HepG2 (cell line): ENCODE measurements at regions not wholly inside any gene's neighbourhood (a gene's known extent, or its start where the extent isn't known, plus 50 kb on each side); places are given as distances from the start of the nearest gene placed in this dataset.

Experiments
- ATAC-seq: fragments of 200-7000 bp; cut with Tn5 transposase; 3 replicates; pipeline ENCODE4 v1.9.1; 2020; ENCODE audit warnings: mild to moderate bottlenecking, moderate library complexity
- BruUV-seq: library from RNA; stranded (reverse); fragments of 400-500 nt; replicated peaks from 2 replicates; lab custom pipeline; 2021; lab: Mats Ljungman, UMichigan
- CTCF ChIA-PET: fragments of 300-600 bp; formaldehyde crosslinking; extraction: SDS; loops from one replicate; lab custom pipeline; 2021; ENCODE audit warnings: low total read pairs, inconsistent platforms, low intra/inter-chr PET ratio; lab: Yijun Ruan, JAX
- POLR2A ChIA-PET: fragments of 350-600 bp; sonication (Branson Sonifier 250); formaldehyde crosslinking; loops from one replicate; lab custom pipeline; 2020; ENCODE audit warnings: antibody characterized with exemption, inconsistent platforms; lab: Yijun Ruan, JAX
- DNase-seq: peaks from one replicate; pipeline ENCODE4 v3.0.0-alpha.2; 2015; ENCODE audit warnings: low spot score
- FAIRE-seq: peaks from 3 replicates; lab custom pipeline; 2011; peaks lifted over from hg19 to GRCh38; lab: Jason Lieb, UNC
- H2AFZ ChIP-seq: one replicate; pipeline ENCODE4 v1.6.1; 2011; ENCODE audit warnings: low read length, inconsistent platforms
- H3K27ac ChIP-seq: fragments of 300-600 bp; 3 replicates; pipeline ENCODE4 v1.8.0; 2011; ENCODE audit warnings: mixed run types, mild to moderate bottlenecking, mixed read lengths, low read length, inconsistent platforms; ENCODE audit not compliant: insufficient read depth; ENCODE audit errors: extremely low read length
- H3K27me3 ChIP-seq, 2 experiments: fragments of 200-600 bp in 1 of 2; 2 replicates in 1 of 2; 3 replicates in 1 of 2; pipeline versions ENCODE4 v1.6.0 to v1.8.0; 2011; ENCODE audit warnings: low read length in 2 of 2, mild to moderate bottlenecking in 2 of 2, moderate library complexity in 2 of 2, inconsistent platforms in 1 of 2; ENCODE audit not compliant: insufficient read depth in 2 of 2, control insufficient read depth in 1 of 2
- H3K36me3 ChIP-seq, 2 experiments: fragments of 200-600 bp in 1 of 2; replicated peaks in 1 of 2; 2 replicates in 1 of 2; 3 replicates in 1 of 2; pipeline versions ENCODE4 v1.5.1 to v1.8.0; 2011; ENCODE audit warnings: low read length in 2 of 2, inconsistent platforms in 1 of 2; ENCODE audit not compliant: insufficient read depth in 2 of 2, control insufficient read depth in 1 of 2
- H3K4me1 ChIP-seq: 2 replicates; pipeline ENCODE4 v1.5.1; 2012; ENCODE audit warnings: low read length, inconsistent platforms; ENCODE audit not compliant: insufficient read depth
- H3K4me2 ChIP-seq: 2 replicates; pipeline ENCODE4 v1.6.0; 2011; ENCODE audit warnings: low read depth, low read length, inconsistent platforms
- H3K4me3 ChIP-seq, 3 experiments: fragments of 200-600 bp in 1 of 3; sonication (generic), shearing (Covaris generic) in 1 of 3; replicated peaks in 1 of 3; 2 replicates each; pipeline ENCODE4 v1.5.1; 2011 to 2016; ENCODE audit warnings: low read length in 3 of 3, inconsistent platforms in 2 of 3, low read depth in 2 of 3, mild to moderate bottlenecking in 2 of 3, control low read depth in 1 of 3, mixed read lengths in 1 of 3; ENCODE audit not compliant: insufficient read depth in 1 of 3
- H3K79me2 ChIP-seq: one replicate; pipeline ENCODE4 v1.6.1; 2011; ENCODE audit warnings: low read length, inconsistent platforms; ENCODE audit not compliant: insufficient read depth
- H3K9ac ChIP-seq: 2 replicates; pipeline ENCODE4 v1.6.0; 2011; ENCODE audit warnings: mild to moderate bottlenecking, low read depth, low read length, inconsistent platforms; ENCODE audit not compliant: insufficient read depth
- H3K9me3 ChIP-seq: 2 replicates; pipeline ENCODE4 v1.5.1; 2012; ENCODE audit warnings: mild to moderate bottlenecking, low read length
- H4K20me1 ChIP-seq: 2 replicates; pipeline ENCODE4 v1.6.0; 2011; ENCODE audit warnings: inconsistent platforms, mild to moderate bottlenecking, low read length, moderate library complexity; ENCODE audit not compliant: insufficient read depth
- BRD4 ChIP-seq: sonication (generic); formaldehyde crosslinking; IDR thresholded peaks from 2 replicates; pipeline ENCODE4 v1.4.0; 2020; ENCODE audit warnings: missing genetic modification reagents
- CREM ChIP-seq, 2 experiments: sonication (generic) in 1 of 2; formaldehyde crosslinking in 1 of 2; IDR thresholded peaks; 2 replicates each; pipeline versions ENCODE4 v1.4.0 to v1.6.1; 2016 to 2020; ENCODE audit warnings: antibody characterized with exemption in 1 of 2, mild to moderate bottlenecking in 1 of 2, missing genetic modification reagents in 1 of 2
- GATAD1 ChIP-seq: IDR thresholded peaks from 2 replicates; pipeline ENCODE4 v1.6.1; 2016; ENCODE audit warnings: missing genetic modification reagents, missing compliant biosample characterization
- MATR3 ChIP-seq: sonication (generic); formaldehyde crosslinking; IDR thresholded peaks from 2 replicates; pipeline ENCODE4 v1.4.0; 2020; ENCODE audit warnings: missing genetic modification reagents
- SMAD1 ChIP-seq: sonication (generic); formaldehyde crosslinking; IDR thresholded peaks from 2 replicates; pipeline ENCODE4 v1.4.0; 2020; ENCODE audit warnings: missing genetic modification reagents, low read depth, mild to moderate bottlenecking, borderline replicate concordance
- TAF1 ChIP-seq: sonication (generic); formaldehyde crosslinking; IDR thresholded peaks from 2 replicates; pipeline ENCODE4 v1.4.0; 2020; ENCODE audit warnings: missing genetic modification reagents
- TP53 ChIP-seq: sonication (generic); formaldehyde crosslinking; conservative IDR thresholded peaks from 2 replicates; pipeline ENCODE4 v1.4.0; 2020; ENCODE audit warnings: missing genetic modification reagents
- ZNF660 ChIP-seq: sonication (generic); formaldehyde crosslinking; IDR thresholded peaks from 2 replicates; pipeline ENCODE4 v1.5.1; 2020; ENCODE audit warnings: mild to moderate bottlenecking, low read depth, missing genetic modification reagents, borderline replicate concordance
- ZNF777 ChIP-seq: sonication (generic); formaldehyde crosslinking; IDR thresholded peaks from 2 replicates; pipeline ENCODE4 v1.4.0; 2020; ENCODE audit warnings: missing genetic modification reagents
- WGBS: methylation state at CpG from one replicate; pipeline ENCODE4 v1.1.6; 2017; ENCODE audit warnings: low lambda C conversion rate; 5-methylcytosine and 5-hydroxymethylcytosine counted together
- in situ Hi-C: cut with HindIII; loops from 2 replicates; pipeline ENCODE4 v1.10.0; 2017; ENCODE audit warnings: low pct_unique_long_range_greater_than_20kb; ENCODE audit not compliant: extremely low pct_ligation_motif_present
- intact Hi-C: fragments of 100-400 bp; cut with micrococcal nuclease; formaldehyde crosslinking; loops from one replicate; pipeline ENCODE4 v1.10.0; 2022; ENCODE audit not compliant: unreplicated experiment
- TF ChIP-seq, protein P1 (sequence below): IDR thresholded peaks from 2 replicates; pipeline ENCODE4 v1.6.1; 2016
- TF ChIP-seq, protein P2 (sequence below): sonication (generic); formaldehyde crosslinking; IDR thresholded peaks from 2 replicates; pipeline ENCODE4 v1.5.1; 2020; ENCODE audit warnings: mild to moderate bottlenecking, missing genetic modification reagents, moderate library complexity

DNA sequence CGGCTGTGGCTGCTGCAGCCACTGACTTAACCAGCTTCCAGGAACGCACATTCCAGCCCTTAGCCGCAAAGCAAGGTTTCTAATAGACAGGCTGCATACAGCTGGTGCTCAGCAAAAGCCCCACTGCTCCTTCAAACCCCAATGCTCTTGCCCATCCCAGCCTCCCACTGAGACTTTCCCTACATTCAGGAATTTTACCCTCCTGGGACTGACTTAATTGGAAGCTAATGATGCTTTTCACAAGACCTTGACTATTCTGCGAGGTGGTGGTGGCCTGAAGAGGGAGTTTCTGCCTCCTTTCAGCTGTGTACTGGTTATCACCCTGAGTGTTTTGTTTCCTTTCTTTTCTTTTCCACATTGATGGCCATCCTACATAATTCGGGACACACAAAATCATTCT, 164.9 kb upstream of the IRX1 start:
- Histone ChIP-seq H3K9ac (no peak overlapping the region), H2AFZ (no peak overlapping the region), H3K79me2 (no peaks in the 10 kb centered on the region), H3K27ac (no peak overlapping the region), H4K20me1 (no peaks in the 10 kb centered on the region), H3K36me3 (no peaks in the 10 kb centered on the region), H3K4me1 (no peaks in the 10 kb centered on the region), H3K4me2 (no peak overlapping the region), H3K4me3 (no peak overlapping the region), H3K27me3 (no peaks in the 10 kb centered on the region), H3K9me3 (no peaks in the 10 kb centered on the region)
- intact Hi-C loops (no loop called here), in situ Hi-C loops (no loop called here)
- no peak for ATAC-seq
- POLR2A ChIA-PET: no interaction called here
- FAIRE-seq: no peak
- no peak for TF ChIP-seq ZNF777 (CRISPR knock-in tag)
- TF ChIP-seq TAF1 (CRISPR knock-in tag): no peak
- TF ChIP-seq, protein P1, sequence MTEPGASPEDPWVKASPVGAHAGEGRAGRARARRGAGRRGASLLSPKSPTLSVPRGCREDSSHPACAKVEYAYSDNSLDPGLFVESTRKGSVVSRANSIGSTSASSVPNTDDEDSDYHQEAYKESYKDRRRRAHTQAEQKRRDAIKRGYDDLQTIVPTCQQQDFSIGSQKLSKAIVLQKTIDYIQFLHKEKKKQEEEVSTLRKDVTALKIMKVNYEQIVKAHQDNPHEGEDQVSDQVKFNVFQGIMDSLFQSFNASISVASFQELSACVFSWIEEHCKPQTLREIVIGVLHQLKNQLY (CRISPR knock-in tag): no peak
- TF ChIP-seq, protein P2, sequence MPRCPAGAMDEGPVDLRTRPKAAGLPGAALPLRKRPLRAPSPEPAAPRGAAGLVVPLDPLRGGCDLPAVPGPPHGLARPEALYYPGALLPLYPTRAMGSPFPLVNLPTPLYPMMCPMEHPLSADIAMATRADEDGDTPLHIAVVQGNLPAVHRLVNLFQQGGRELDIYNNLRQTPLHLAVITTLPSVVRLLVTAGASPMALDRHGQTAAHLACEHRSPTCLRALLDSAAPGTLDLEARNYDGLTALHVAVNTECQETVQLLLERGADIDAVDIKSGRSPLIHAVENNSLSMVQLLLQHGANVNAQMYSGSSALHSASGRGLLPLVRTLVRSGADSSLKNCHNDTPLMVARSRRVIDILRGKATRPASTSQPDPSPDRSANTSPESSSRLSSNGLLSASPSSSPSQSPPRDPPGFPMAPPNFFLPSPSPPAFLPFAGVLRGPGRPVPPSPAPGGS (CRISPR knock-in tag): no peak
- no peak for TF ChIP-seq GATAD1 (CRISPR knock-in tag)
- no peak for TF ChIP-seq ZNF660 (CRISPR knock-in tag)
- TF ChIP-seq CREM (IDR thresholded peaks at IDR 0.05): no peak
- TF ChIP-seq CREM (CRISPR knock-in tag; IDR thresholded peaks at IDR 0.05): no peak
- no peak for TF ChIP-seq BRD4
- TF ChIP-seq MATR3 (CRISPR knock-in tag): no peak
- no peak for TF ChIP-seq TP53 (CRISPR knock-in tag)
- no peak for TF ChIP-seq SMAD1
- BruUV-seq: no TSS peak
- 3% methylated on average over 5 of the region's 5 CpGs for WGBS
- CTCF ChIA-PET: no interaction called here
- no peak for DNase-seq
